NAMALWA (cell line): ENCODE measurements at regions not wholly inside any gene's neighbourhood (a gene's known extent, or its start where the extent isn't known, plus 50 kb on each side); places are given as distances from the start of the nearest gene placed in this dataset.
"Not testable (repeated sequence)": the region's sequence is repeated elsewhere in the genome, so short reads cannot be mapped to it uniquely, and the experiment has no call there.

Source experiments
- DNase-seq: peaks from one replicate; pipeline ENCODE4 v3.0.0-alpha.2; 2015; ENCODE audit warnings: low spot score

- peak; percentile 93 for DNase-seq
These were observed 78.8 kb upstream of the ATP8B1 start for GRCh38 chr18:57881818-57882413.

- not testable (repeated sequence) for DNase-seq
These were observed 76.8 kb upstream of the ATP8B1 start for GRCh38 chr18:57879924-57880323.

- no peak for DNase-seq
These were observed 66.1 kb upstream of the ATP8B1 start for GRCh38 chr18:57869221-57869620.

GRCh38 chr18:57866355-57866754 is 63.2 kb upstream of the ATP8B1 start:
- DNase-seq: no peak

- peak; percentile 50 for DNase-seq
These were observed 61.6 kb upstream of the ATP8B1 start for GRCh38 chr18:57864615-57865121.

- no peak for DNase-seq
These were observed 60.6 kb upstream of the ATP8B1 start for GRCh38 chr18:57863706-57864105.

GRCh38 chr18:57859314-57859713 is 56.2 kb upstream of the ATP8B1 start:
- peak; percentile 71 for DNase-seq

GRCh38 chr18:57856557-57857280 is 53.6 kb upstream of the ATP8B1 start:
- no peak for DNase-seq

- no peak for DNase-seq
These were observed 53.0 kb upstream of the ATP8B1 start for GRCh38 chr18:57856128-57856527.

- no peak for DNase-seq
These were observed 52.4 kb upstream of the ATP8B1 start for GRCh38 chr18:57855551-57855950.

- DNase-seq: no peak
These were observed 51.6 kb upstream of the ATP8B1 start for GRCh38 chr18:57854726-57855125.

- DNase-seq: no peak
These were observed 50.7 kb upstream of the ATP8B1 start for GRCh38 chr18:57853864-57854263.

GRCh38 chr18:57853133-57853532 is 50.0 kb upstream of the ATP8B1 start:
- no peak for DNase-seq
